ENCODE measurements at regions not wholly inside any gene's neighbourhood (a gene's known extent, or its start where the extent isn't known, plus 50 kb on each side); places are given as distances from the start of the nearest gene placed in this dataset.
A peak's percentile ranks its signal among the peaks of the same experiment; 100 is the strongest.

DNA sequence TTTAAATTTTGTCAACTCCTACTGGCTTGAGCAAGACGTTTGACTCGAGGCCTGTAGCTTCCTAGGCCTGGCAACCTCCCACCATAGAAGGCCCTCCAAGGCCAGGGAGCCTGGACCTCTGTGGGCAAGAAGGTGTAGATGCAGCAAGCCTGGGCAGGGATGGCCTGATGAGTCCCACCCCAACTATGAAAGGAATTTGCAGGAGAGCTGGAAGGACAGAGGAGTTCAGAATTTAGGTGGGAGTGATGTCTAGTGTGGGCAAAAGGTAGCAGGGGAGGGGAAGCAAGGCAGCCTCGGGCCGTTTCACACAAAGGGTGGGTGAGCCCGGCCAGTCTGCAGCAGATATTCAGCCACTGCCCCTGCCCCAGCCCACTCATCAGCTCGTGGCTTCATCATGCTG lies 245.2 kb downstream of the CDH26 start:
- TF ChIP-seq EZH2phosphoT487 (IDR thresholded peaks at IDR 0.05; ENCODE audit: low read length), result no peak
- TF ChIP-seq EZH2 (optimal IDR thresholded peaks at IDR 0.05; ENCODE audit: low read depth, low read length), result no peak
- TF ChIP-seq, protein P1, sequence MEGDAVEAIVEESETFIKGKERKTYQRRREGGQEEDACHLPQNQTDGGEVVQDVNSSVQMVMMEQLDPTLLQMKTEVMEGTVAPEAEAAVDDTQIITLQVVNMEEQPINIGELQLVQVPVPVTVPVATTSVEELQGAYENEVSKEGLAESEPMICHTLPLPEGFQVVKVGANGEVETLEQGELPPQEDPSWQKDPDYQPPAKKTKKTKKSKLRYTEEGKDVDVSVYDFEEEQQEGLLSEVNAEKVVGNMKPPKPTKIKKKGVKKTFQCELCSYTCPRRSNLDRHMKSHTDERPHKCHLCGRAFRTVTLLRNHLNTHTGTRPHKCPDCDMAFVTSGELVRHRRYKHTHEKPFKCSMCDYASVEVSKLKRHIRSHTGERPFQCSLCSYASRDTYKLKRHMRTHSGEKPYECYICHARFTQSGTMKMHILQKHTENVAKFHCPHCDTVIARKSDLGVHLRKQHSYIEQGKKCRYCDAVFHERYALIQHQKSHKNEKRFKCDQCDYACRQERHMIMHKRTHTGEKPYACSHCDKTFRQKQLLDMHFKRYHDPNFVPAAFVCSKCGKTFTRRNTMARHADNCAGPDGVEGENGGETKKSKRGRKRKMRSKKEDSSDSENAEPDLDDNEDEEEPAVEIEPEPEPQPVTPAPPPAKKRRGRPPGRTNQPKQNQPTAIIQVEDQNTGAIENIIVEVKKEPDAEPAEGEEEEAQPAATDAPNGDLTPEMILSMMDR (IDR thresholded peaks at IDR 0.05; ENCODE audit: low read length), result no peak
- Histone ChIP-seq H3K4me1 (ENCODE audit: low read length) (peaks cover 6% of the 10 kb centered on the region; the same call in 1 of the 2 replicates), H3K27me3 (replicated peaks; ENCODE audit: insufficient read depth, low read length) (no peaks in the 10 kb centered on the region), H3K79me2 (ENCODE audit: low read length) (no peaks in the 10 kb centered on the region), H3K36me3 (replicated peaks; ENCODE audit: insufficient read depth, low read length) (no peaks in the 10 kb centered on the region), H4K20me1 (ENCODE audit: insufficient read depth, low read length) (no peaks in the 10 kb centered on the region), H3K27ac (ENCODE audit: low read length) (no peak overlapping the region), H3K4me2 (ENCODE audit: low read depth, low read length) (no peak overlapping the region), H3F3A (ENCODE audit: insufficient read depth, low read length) (no peaks in the 10 kb centered on the region), H3K4me3 (ENCODE audit: low read length) (no peak overlapping the region), H2AFZ (ENCODE audit: low read length) (no peak overlapping the region), H3K9me2 (replicated peaks; ENCODE audit: insufficient read depth, low read length) (no peaks in the 10 kb centered on the region), H3K9me3 (replicated peaks; ENCODE audit: insufficient read depth, low read length) (no peaks in the 10 kb centered on the region), H3K9ac (ENCODE audit: low read length) (no peak overlapping the region)
- no peak for DNase-seq

DNA sequence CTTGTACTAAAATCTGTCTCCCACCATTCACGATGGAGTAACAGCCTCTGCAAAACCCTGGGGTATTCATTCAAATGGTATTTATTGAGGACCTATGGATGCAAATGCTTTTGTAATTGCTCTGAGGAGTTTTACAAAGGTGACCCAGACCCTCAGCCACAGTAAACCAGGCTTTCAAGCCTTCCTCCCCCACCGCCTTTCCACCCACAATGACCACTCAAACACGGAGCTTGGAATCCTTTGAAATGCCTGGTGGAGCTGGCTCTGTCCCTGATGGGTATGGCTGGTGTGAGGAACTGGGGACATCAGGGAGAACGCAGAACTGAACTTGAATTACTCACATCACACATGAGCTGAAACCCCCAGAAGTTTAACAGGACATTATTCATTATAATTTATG lies 246.4 kb downstream of the CDH26 start:
- H3K27ac ChIP-seq (ENCODE audit: low read length), result no peak overlapping the region
- no peaks in the 10 kb centered on the region for H3F3A ChIP-seq (ENCODE audit: insufficient read depth, low read length)
- H3K9me3 ChIP-seq (replicated peaks; ENCODE audit: insufficient read depth, low read length), result no peaks in the 10 kb centered on the region
- peaks cover 6% of the 10 kb centered on the region; the same call in 1 of the 2 replicates for H3K4me1 ChIP-seq (ENCODE audit: low read length)
- no peaks in the 10 kb centered on the region for H3K36me3 ChIP-seq (replicated peaks; ENCODE audit: insufficient read depth, low read length)
- H3K9ac ChIP-seq (ENCODE audit: low read length), result no peak overlapping the region
- no peak for TF ChIP-seq EZH2phosphoT487 (IDR thresholded peaks at IDR 0.05; ENCODE audit: low read length)
- no peak for TF ChIP-seq EZH2 (optimal IDR thresholded peaks at IDR 0.05; ENCODE audit: low read depth, low read length)
- TF ChIP-seq, protein P1 (IDR thresholded peaks at IDR 0.05; ENCODE audit: low read length), result no peak
- no peaks in the 10 kb centered on the region for H3K9me2 ChIP-seq (replicated peaks; ENCODE audit: insufficient read depth, low read length)
- no peaks in the 10 kb centered on the region for H4K20me1 ChIP-seq (ENCODE audit: insufficient read depth, low read length)
- no peak overlapping the region for H3K4me3 ChIP-seq (ENCODE audit: low read length)
- H2AFZ ChIP-seq (ENCODE audit: low read length), result no peak overlapping the region
- H3K79me2 ChIP-seq (ENCODE audit: low read length), result no peaks in the 10 kb centered on the region
- no peak for DNase-seq
- H3K27me3 ChIP-seq (replicated peaks; ENCODE audit: insufficient read depth, low read length), result no peaks in the 10 kb centered on the region
- H3K4me2 ChIP-seq (ENCODE audit: low read depth, low read length), result no peak overlapping the region

DNA sequence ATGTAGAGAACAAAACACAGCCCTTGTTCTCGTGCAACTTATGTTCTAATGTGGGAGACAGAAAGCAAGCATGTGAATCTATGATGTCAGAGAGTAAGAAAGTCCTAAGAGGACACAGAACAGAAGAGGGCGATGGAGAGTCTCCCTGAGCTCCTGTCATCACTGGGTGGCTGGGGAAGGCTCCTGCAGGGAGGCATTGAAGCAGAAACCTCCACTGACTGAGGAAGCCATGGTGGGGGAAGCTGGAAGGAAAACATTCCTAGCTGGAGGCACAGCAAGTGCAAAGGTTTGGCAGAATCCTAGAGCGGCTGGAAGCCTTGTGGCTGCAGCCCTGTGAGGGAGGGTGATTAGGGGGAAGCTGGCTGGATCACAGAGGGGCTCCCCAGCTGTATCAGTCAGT lies 248.0 kb downstream of the CDH26 start:
- peak; percentile 14 for DNase-seq
- TF ChIP-seq, protein P1 (IDR thresholded peaks at IDR 0.05; ENCODE audit: low read length), result peak; percentile 47
- no peak for TF ChIP-seq EZH2phosphoT487 (IDR thresholded peaks at IDR 0.05; ENCODE audit: low read length)
- no peak overlapping the region for H2AFZ ChIP-seq (ENCODE audit: low read length)
- H3K4me3 ChIP-seq (ENCODE audit: low read length), result no peak overlapping the region
- H3K27me3 ChIP-seq (replicated peaks; ENCODE audit: insufficient read depth, low read length), result no peaks in the 10 kb centered on the region
- no peaks in the 10 kb centered on the region for H4K20me1 ChIP-seq (ENCODE audit: insufficient read depth, low read length)
- H3F3A ChIP-seq (ENCODE audit: insufficient read depth, low read length), result no peaks in the 10 kb centered on the region
- no peaks in the 10 kb centered on the region for H3K36me3 ChIP-seq (replicated peaks; ENCODE audit: insufficient read depth, low read length)
- no peak overlapping the region for H3K9ac ChIP-seq (ENCODE audit: low read length)
- no peak overlapping the region for H3K27ac ChIP-seq (ENCODE audit: low read length)
- no peaks in the 10 kb centered on the region for H3K9me2 ChIP-seq (replicated peaks; ENCODE audit: insufficient read depth, low read length)
- H3K9me3 ChIP-seq (replicated peaks; ENCODE audit: insufficient read depth, low read length), result no peaks in the 10 kb centered on the region
- H3K4me1 ChIP-seq (ENCODE audit: low read length), result peaks cover 3% of the 10 kb centered on the region; the same call in 1 of the 2 replicates
- no peaks in the 10 kb centered on the region for H3K79me2 ChIP-seq (ENCODE audit: low read length)
- H3K4me2 ChIP-seq (ENCODE audit: low read depth, low read length), result no peak overlapping the region
